SH-SY5Y (cell line): ENCODE measurements at regions not wholly inside any gene's neighbourhood (a gene's known extent, or its start where the extent isn't known, plus 50 kb on each side); places are given as distances from the start of the nearest gene placed in this dataset.

Experiments
- GATA2 ChIP-seq: IDR thresholded peaks from 2 replicates; pipeline ENCODE4 v1.6.1; 2011; ENCODE audit warnings: mild to moderate bottlenecking, low read depth, low read length
- GATA3 ChIP-seq: IDR thresholded peaks from 2 replicates; pipeline ENCODE4 v1.6.1; 2011; ENCODE audit warnings: low read depth, mild to moderate bottlenecking, low read length, moderate library complexity

- TF ChIP-seq GATA3: no peak
- TF ChIP-seq GATA2: no peak
Measured at GRCh38 chr7:69036301-69036700, 562.0 kb upstream of the AUTS2 start.
